ENCODE measurements at regions not wholly inside any gene's neighbourhood (a gene's known extent, or its start where the extent isn't known, plus 50 kb on each side); places are given as distances from the start of the nearest gene placed in this dataset.

- TF ChIP-seq TARDBP (IDR thresholded peaks at IDR 0.05) = no peak
- TF ChIP-seq FOXK2 (IDR thresholded peaks at IDR 0.05) = no peak
- no peak for TF ChIP-seq FOXM1 (IDR thresholded peaks at IDR 0.05; ENCODE audit: borderline replicate concordance)
- TF ChIP-seq LEF1 (IDR thresholded peaks at IDR 0.05; ENCODE audit: borderline replicate concordance) = no peak
- TF ChIP-seq BHLHE40 (IDR thresholded peaks at IDR 0.05; ENCODE audit: borderline replicate concordance) = no peak
- TF ChIP-seq ARNT (IDR thresholded peaks at IDR 0.05) = no peak
- TF ChIP-seq ZNF384 (IDR thresholded peaks at IDR 0.05) = no peak
- TF ChIP-seq FOXA1 (IDR thresholded peaks at IDR 0.05) = no peak
- TF ChIP-seq SP1 (IDR thresholded peaks at IDR 0.05) = no peak
- TF ChIP-seq, protein P1, sequence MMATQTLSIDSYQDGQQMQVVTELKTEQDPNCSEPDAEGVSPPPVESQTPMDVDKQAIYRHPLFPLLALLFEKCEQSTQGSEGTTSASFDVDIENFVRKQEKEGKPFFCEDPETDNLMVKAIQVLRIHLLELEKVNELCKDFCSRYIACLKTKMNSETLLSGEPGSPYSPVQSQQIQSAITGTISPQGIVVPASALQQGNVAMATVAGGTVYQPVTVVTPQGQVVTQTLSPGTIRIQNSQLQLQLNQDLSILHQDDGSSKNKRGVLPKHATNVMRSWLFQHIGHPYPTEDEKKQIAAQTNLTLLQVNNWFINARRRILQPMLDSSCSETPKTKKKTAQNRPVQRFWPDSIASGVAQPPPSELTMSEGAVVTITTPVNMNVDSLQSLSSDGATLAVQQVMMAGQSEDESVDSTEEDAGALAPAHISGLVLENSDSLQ (IDR thresholded peaks at IDR 0.05) = no peak
- no peak for TF ChIP-seq SUZ12 (IDR thresholded peaks at IDR 0.05)
- TF ChIP-seq NFRKB (IDR thresholded peaks at IDR 0.05) = no peak
Observed at GRCh38 chr18:76227759-76228158, 267.3 kb downstream of the ZNF516 start.
